ENCODE measurements at regions not wholly inside any gene's neighbourhood (a gene's known extent, or its start where the extent isn't known, plus 50 kb on each side); places are given as distances from the start of the nearest gene placed in this dataset.
A peak's percentile ranks its signal among the peaks of the same experiment; 100 is the strongest.

DNA sequence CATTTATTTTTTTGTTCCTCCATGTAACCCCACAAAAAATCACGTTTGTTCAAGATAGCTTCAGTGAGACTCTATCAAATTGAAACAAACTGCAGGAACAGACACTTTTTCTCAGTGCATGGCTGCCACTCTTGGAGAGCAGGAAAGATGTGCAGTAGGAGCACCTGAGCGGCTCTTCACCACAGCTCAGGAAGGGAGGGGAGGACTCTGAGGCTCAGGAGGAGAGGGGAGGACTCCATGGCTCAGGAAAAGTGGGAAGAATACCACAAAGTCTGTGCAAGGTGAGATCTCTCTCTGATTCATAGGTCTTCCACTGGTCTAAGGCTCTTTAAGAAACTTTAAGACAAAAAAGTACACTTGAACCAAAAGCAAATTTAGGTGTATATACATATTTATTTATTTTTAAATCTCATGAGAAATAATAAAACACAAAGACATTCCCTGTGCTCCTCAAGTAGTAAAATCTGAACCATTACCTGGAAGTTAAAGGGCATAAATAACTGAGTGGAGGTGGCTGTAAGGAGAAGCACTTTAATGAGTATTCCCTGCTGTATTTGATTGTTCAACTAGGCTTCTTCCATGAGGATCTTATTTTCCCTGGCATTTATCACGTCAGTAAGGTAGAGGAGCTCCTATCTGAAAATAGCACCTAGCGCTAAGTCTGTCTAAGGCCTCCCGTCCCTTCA lies 69.2 kb upstream of the CCN6 start:
- H2AFZ ChIP-seq (ENCODE audit: low read depth, low read length): no peak overlapping the region
- no peaks in the 10 kb centered on the region for H3K36me3 ChIP-seq (ENCODE audit: insufficient read depth, low read length)
- no peaks in the 10 kb centered on the region for H3K9me2 ChIP-seq (ENCODE audit: insufficient read depth, low read length)
- H4K20me1 ChIP-seq (ENCODE audit: insufficient read depth): no peaks in the 10 kb centered on the region
- H3K27ac ChIP-seq (ENCODE audit: low read length): peak overlapping the region; percentile 49
- no peak overlapping the region for H3K4me3 ChIP-seq (ENCODE audit: low read length)
- H3K4me2 ChIP-seq (ENCODE audit: low read length): no peak overlapping the region
- no peaks in the 10 kb centered on the region for H3K9me3 ChIP-seq (ENCODE audit: low read length)
- H3K79me2 ChIP-seq (replicated peaks; ENCODE audit: insufficient read depth, low read length): no peaks in the 10 kb centered on the region
- H3K27me3 ChIP-seq (ENCODE audit: insufficient read depth, low read depth, low read length): no peaks in the 10 kb centered on the region
- H3K9ac ChIP-seq (ENCODE audit: low read length): peak overlapping the region; percentile 14
- TF ChIP-seq EP300 (conservative IDR thresholded peaks at IDR 0.05; ENCODE audit: poor library complexity, severe bottlenecking): no peak
- TF ChIP-seq TAF1 (IDR thresholded peaks at IDR 0.05; ENCODE audit: low read depth): no peak
- TF ChIP-seq, protein P1, sequence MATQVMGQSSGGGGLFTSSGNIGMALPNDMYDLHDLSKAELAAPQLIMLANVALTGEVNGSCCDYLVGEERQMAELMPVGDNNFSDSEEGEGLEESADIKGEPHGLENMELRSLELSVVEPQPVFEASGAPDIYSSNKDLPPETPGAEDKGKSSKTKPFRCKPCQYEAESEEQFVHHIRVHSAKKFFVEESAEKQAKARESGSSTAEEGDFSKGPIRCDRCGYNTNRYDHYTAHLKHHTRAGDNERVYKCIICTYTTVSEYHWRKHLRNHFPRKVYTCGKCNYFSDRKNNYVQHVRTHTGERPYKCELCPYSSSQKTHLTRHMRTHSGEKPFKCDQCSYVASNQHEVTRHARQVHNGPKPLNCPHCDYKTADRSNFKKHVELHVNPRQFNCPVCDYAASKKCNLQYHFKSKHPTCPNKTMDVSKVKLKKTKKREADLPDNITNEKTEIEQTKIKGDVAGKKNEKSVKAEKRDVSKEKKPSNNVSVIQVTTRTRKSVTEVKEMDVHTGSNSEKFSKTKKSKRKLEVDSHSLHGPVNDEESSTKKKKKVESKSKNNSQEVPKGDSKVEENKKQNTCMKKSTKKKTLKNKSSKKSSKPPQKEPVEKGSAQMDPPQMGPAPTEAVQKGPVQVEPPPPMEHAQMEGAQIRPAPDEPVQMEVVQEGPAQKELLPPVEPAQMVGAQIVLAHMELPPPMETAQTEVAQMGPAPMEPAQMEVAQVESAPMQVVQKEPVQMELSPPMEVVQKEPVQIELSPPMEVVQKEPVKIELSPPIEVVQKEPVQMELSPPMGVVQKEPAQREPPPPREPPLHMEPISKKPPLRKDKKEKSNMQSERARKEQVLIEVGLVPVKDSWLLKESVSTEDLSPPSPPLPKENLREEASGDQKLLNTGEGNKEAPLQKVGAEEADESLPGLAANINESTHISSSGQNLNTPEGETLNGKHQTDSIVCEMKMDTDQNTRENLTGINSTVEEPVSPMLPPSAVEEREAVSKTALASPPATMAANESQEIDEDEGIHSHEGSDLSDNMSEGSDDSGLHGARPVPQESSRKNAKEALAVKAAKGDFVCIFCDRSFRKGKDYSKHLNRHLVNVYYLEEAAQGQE (IDR thresholded peaks at IDR 0.05; ENCODE audit: borderline replicate concordance): peak; percentile 89
- no peaks in the 10 kb centered on the region for H3F3A ChIP-seq (ENCODE audit: insufficient read depth, low read length, poor library complexity, severe bottlenecking)

DNA sequence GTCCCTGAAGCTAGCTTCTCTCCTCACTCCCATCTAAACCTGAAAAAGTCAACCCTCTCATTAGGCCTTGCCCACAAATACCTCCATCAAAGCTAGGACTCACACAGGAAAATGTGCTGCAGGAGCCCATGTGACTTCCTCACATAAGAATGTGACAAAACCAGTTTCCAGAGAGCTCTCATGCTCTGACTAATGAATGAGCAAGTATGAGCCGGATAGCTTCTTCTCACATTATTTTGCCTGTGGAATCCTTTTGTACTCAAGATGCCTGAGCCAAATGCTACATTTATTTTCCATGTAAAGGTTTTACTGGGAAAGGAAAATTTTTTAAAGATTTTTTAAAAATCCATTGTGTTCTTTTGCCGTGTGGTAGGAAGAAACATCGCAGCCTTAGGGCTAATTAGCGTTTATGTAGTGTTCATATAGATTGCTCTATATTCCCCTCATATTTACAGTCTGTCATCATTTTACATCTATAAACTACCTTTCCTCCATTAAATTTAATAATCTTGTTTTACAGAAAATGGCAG lies 68.6 kb upstream of the CCN6 start:
- Histone ChIP-seq H3K9me2 (ENCODE audit: insufficient read depth, low read length) (no peaks in the 10 kb centered on the region), H3K9me3 (ENCODE audit: low read length) (no peaks in the 10 kb centered on the region), H4K20me1 (ENCODE audit: insufficient read depth) (no peaks in the 10 kb centered on the region), H3K27me3 (ENCODE audit: insufficient read depth, low read depth, low read length) (no peaks in the 10 kb centered on the region), H3K4me2 (ENCODE audit: low read length) (peak overlapping the region; percentile 11), H3F3A (ENCODE audit: insufficient read depth, low read length, poor library complexity, severe bottlenecking) (no peaks in the 10 kb centered on the region), H3K4me3 (ENCODE audit: low read length) (no peak overlapping the region), H3K27ac (ENCODE audit: low read length) (peak overlapping the region; percentile 49), H3K36me3 (ENCODE audit: insufficient read depth, low read length) (no peaks in the 10 kb centered on the region), H3K9ac (ENCODE audit: low read length) (peak overlapping the region; percentile 14), H2AFZ (ENCODE audit: low read depth, low read length) (no peak overlapping the region), H3K79me2 (replicated peaks; ENCODE audit: insufficient read depth, low read length) (no peaks in the 10 kb centered on the region)
- TF ChIP-seq RAD21 (conservative IDR thresholded peaks at IDR 0.05) (no peak), TAF1 (IDR thresholded peaks at IDR 0.05; ENCODE audit: low read depth) (no peak), EZH2 (IDR thresholded peaks at IDR 0.05; ENCODE audit: borderline replicate concordance, insufficient read depth, low read length, poor library complexity, severe bottlenecking) (no peak), MXI1 (conservative IDR thresholded peaks at IDR 0.05; ENCODE audit: poor library complexity, severe bottlenecking) (no peak), POLR2AphosphoS5 (IDR thresholded peaks at IDR 0.05) (peak; percentile 35)
- TF ChIP-seq, protein P2, sequence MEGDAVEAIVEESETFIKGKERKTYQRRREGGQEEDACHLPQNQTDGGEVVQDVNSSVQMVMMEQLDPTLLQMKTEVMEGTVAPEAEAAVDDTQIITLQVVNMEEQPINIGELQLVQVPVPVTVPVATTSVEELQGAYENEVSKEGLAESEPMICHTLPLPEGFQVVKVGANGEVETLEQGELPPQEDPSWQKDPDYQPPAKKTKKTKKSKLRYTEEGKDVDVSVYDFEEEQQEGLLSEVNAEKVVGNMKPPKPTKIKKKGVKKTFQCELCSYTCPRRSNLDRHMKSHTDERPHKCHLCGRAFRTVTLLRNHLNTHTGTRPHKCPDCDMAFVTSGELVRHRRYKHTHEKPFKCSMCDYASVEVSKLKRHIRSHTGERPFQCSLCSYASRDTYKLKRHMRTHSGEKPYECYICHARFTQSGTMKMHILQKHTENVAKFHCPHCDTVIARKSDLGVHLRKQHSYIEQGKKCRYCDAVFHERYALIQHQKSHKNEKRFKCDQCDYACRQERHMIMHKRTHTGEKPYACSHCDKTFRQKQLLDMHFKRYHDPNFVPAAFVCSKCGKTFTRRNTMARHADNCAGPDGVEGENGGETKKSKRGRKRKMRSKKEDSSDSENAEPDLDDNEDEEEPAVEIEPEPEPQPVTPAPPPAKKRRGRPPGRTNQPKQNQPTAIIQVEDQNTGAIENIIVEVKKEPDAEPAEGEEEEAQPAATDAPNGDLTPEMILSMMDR (IDR thresholded peaks at IDR 0.05; ENCODE audit: poor library complexity, severe bottlenecking): peak; percentile 42
